ENCODE measurements at regions not wholly inside any gene's neighbourhood (a gene's known extent, or its start where the extent isn't known, plus 50 kb on each side); places are given as distances from the start of the nearest gene placed in this dataset.

DNA sequence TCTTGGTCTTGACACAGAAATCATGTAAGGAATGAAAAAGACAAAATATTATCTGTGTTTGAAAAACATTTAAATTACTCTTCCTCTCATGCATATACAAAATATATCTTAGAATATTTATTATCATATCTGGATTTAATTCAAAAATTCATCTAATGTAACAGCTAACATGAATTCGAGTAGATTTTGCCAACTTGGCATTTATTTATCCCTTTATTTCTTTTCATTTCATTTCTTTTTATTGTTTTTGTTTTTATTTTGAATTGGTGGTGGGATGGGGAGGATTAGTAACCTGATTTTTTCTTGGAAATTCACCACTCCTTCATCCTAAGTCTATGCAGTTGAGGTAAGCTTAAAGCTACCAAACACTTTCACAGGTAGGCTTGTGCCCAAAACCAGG is 508.7 kb downstream of the EPHA7 start:
- TF ChIP-seq, protein P1, sequence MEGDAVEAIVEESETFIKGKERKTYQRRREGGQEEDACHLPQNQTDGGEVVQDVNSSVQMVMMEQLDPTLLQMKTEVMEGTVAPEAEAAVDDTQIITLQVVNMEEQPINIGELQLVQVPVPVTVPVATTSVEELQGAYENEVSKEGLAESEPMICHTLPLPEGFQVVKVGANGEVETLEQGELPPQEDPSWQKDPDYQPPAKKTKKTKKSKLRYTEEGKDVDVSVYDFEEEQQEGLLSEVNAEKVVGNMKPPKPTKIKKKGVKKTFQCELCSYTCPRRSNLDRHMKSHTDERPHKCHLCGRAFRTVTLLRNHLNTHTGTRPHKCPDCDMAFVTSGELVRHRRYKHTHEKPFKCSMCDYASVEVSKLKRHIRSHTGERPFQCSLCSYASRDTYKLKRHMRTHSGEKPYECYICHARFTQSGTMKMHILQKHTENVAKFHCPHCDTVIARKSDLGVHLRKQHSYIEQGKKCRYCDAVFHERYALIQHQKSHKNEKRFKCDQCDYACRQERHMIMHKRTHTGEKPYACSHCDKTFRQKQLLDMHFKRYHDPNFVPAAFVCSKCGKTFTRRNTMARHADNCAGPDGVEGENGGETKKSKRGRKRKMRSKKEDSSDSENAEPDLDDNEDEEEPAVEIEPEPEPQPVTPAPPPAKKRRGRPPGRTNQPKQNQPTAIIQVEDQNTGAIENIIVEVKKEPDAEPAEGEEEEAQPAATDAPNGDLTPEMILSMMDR (conservative IDR thresholded peaks at IDR 0.05; ENCODE audit: low read depth, low read length) = no peak
- no peak for TF ChIP-seq EZH2phosphoT487 (IDR thresholded peaks at IDR 0.05; ENCODE audit: borderline replicate concordance, low read length)
- TF ChIP-seq EZH2 (IDR thresholded peaks at IDR 0.05; ENCODE audit: low read length, unreplicated experiment) = no peak

Measured in PC-3 (cell line).